ENCODE measurements at regions not wholly inside any gene's neighbourhood (a gene's known extent, or its start where the extent isn't known, plus 50 kb on each side); places are given as distances from the start of the nearest gene placed in this dataset.

GRCh38 chr13:19056984-19057490, 124.6 kb downstream of the TUBA3C start:
- TF ChIP-seq CTCF (IDR thresholded peaks at IDR 0.05), result no peak
- no peaks in the 10 kb centered on the region for H3K4me1 ChIP-seq

GRCh38 chr13:19056355-19056880, 125.2 kb downstream of the TUBA3C start:
- Histone ChIP-seq H3K27me3 (ENCODE audit: low read depth) (no peaks in the 10 kb centered on the region), H3K4me1 (no peaks in the 10 kb centered on the region), H3K9me3 (no peaks in the 10 kb centered on the region), H3K27ac (no peak overlapping the region), H3K36me3 (no peaks in the 10 kb centered on the region), H3K4me3 (no peak overlapping the region)
- no peak for TF ChIP-seq CTCF (IDR thresholded peaks at IDR 0.05)
- ATAC-seq (no peak), DNase-seq (no peak)
- intact Hi-C loops (cut with DNase I), result no loop called here

More at GRCh38 chr13:19056984-19057490, 124.6 kb downstream of the TUBA3C start:
- Histone ChIP-seq H3K27ac (no peak overlapping the region), H3K9me3 (no peaks in the 10 kb centered on the region), H3K27me3 (ENCODE audit: low read depth) (no peaks in the 10 kb centered on the region), H3K36me3 (no peaks in the 10 kb centered on the region), H3K4me3 (no peak overlapping the region)
- ATAC-seq (no peak), DNase-seq (no peak)
- intact Hi-C loops (cut with DNase I), result no loop called here

- ATAC-seq, result no peak
Measured at GRCh38 chr13:19055611-19056010, 126.0 kb downstream of the TUBA3C start.

GRCh38 chr13:19053561-19053960, 128.1 kb downstream of the TUBA3C start:
- ATAC-seq (no peak), DNase-seq (no peak)
- no peaks in the 10 kb centered on the region for H3K4me1 ChIP-seq
- H3K4me3 ChIP-seq, result no peak overlapping the region
- TF ChIP-seq CTCF (IDR thresholded peaks at IDR 0.05), result no peak
- intact Hi-C loops (cut with DNase I), result no loop called here
- no peaks in the 10 kb centered on the region for H3K9me3 ChIP-seq
- H3K27me3 ChIP-seq (ENCODE audit: low read depth), result no peaks in the 10 kb centered on the region
- H3K27ac ChIP-seq, result no peak overlapping the region
- no peaks in the 10 kb centered on the region for H3K36me3 ChIP-seq

More at GRCh38 chr13:19055611-19056010, 126.0 kb downstream of the TUBA3C start:
- Histone ChIP-seq H3K4me1 (no peaks in the 10 kb centered on the region), H3K9me3 (no peaks in the 10 kb centered on the region), H3K4me3 (no peak overlapping the region), H3K27ac (no peak overlapping the region), H3K36me3 (no peaks in the 10 kb centered on the region), H3K27me3 (ENCODE audit: low read depth) (no peaks in the 10 kb centered on the region)
- intact Hi-C loops (cut with DNase I), result no loop called here
- no peak for DNase-seq
- TF ChIP-seq CTCF (IDR thresholded peaks at IDR 0.05), result no peak

GRCh38 chr13:19052931-19053330, 128.7 kb downstream of the TUBA3C start:
- no peaks in the 10 kb centered on the region for H3K36me3 ChIP-seq
- no peak for ATAC-seq
- H3K9me3 ChIP-seq, result no peaks in the 10 kb centered on the region
- no peak for DNase-seq
- intact Hi-C loops (cut with DNase I), result no loop called here
- no peaks in the 10 kb centered on the region for H3K27me3 ChIP-seq (ENCODE audit: low read depth)
- no peak overlapping the region for H3K4me3 ChIP-seq
- TF ChIP-seq CTCF (IDR thresholded peaks at IDR 0.05), result no peak
- no peak overlapping the region for H3K27ac ChIP-seq
- no peaks in the 10 kb centered on the region for H3K4me1 ChIP-seq

Data from lower lobe of right lung (tissue), 2 donors.